NT2/D1 (cell line): ENCODE measurements at regions not wholly inside any gene's neighbourhood (a gene's known extent, or its start where the extent isn't known, plus 50 kb on each side); places are given as distances from the start of the nearest gene placed in this dataset.

Source experiments
- SUZ12 ChIP-seq: IDR thresholded peaks from 2 replicates; pipeline ENCODE4 v1.6.1; 2011; ENCODE audit not compliant: insufficient read length, insufficient read depth; ENCODE audit errors: extremely low read depth
- YY1 ChIP-seq: IDR thresholded peaks from 2 replicates; pipeline ENCODE4 v1.6.1; 2011; ENCODE audit not compliant: insufficient read length, insufficient read depth
- ZNF274 ChIP-seq: IDR thresholded peaks from 2 replicates; pipeline ENCODE4 v1.6.1; 2011; ENCODE audit warnings: mild to moderate bottlenecking, low read depth, low read length

- TF ChIP-seq ZNF274 (no peak), SUZ12 (no peak), YY1 (no peak)
These were observed 490.9 kb downstream of the SHISA9 start for GRCh38 chr16:13392341-13392740.
